DMS 273 (cell line): ENCODE measurements at regions not wholly inside any gene's neighbourhood (a gene's known extent, or its start where the extent isn't known, plus 50 kb on each side); places are given as distances from the start of the nearest gene placed in this dataset.
"Not testable (repeated sequence)": the region's sequence is repeated elsewhere in the genome, so short reads cannot be mapped to it uniquely, and the experiment has no call there.

ENCODE experiments used
- DNase-seq: peaks from one replicate; lab custom pipeline; 2025; ENCODE audit not compliant: unreplicated experiment; lab: John Stamatoyannopoulos, UW

DNA sequence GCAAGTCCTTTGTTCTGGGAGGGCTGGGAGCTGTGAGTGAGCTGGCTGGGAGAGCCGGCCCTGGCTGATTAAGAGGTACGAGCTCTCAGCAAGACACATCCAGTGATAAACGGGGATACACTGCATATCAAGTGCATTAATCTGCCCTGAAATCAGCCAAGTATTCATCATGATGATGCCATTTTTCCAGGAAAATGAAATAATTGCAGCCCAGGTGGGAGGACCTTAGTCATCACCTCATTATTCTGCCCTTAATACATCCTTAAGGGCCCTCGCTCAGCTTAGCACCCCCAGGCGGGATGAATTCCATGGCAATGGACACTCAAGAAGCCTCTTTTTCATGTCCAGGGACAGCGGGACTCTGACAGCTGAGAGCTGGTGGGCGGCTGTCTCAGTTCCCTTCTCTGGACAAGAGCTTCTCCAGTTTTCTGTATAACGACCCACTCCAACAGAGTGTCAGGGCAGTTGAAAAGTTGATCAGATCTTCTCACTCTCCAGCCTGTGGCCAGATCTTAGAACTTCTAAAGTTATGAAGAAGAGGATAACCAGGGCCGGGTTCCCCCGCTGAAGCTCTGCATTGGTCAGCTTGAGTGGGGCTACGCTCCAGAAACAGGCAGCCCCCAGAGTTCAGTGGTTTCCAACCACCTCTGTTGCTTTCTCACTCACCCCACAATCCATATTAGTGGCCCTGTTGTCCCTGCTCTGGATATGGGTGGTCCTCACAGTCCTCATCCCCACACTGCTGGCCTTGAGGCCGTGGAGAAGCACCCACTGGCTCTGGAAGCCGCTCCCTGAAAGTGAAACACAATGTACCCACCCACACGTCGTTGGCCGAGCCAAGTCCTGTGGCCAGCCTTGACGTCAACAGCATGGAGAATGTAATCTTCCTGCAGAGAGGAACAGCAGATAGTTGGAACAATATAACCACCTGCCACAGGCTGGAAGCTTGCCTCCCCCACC lies 306.2 kb upstream of the DIO3 start:
- DNase-seq: no peak

DNA sequence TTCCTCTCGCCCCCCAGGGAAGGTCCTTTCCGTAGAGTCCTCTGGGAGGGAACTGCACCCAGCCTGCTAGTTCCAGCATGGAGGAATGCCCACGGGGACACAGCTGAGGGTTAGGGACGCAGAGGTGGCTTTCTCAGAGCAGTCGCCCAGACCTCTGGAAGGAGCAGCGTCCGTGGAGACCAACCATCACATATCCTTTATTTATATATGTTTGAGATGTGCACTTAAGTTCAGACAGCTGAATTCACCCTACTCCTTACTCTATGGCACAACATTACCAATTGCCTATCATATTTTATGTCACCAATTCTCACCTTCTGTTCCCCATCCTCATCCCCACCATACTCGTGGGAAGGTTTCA lies 305.6 kb upstream of the DIO3 start:
- no peak for DNase-seq

DNA sequence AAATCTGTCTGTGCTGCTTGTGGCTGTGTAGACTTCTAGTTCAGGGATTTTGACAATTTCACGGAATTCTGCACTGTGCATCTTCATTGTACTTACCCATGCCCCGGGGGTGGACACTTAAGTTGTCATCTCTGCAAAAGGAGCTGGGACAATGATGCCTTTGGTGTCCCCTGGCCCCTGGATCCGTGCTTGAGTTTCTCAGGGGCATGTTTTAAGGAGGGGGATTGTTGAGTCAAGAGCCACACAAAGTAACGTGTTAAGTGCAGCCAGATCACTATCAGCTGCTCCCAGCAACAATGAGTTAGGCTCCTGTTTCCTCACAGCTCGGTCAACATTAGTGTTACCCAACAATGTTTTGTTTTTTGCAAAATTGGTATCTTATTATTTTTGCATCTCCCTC lies 305.0 kb upstream of the DIO3 start:
- no peak for DNase-seq

DNA sequence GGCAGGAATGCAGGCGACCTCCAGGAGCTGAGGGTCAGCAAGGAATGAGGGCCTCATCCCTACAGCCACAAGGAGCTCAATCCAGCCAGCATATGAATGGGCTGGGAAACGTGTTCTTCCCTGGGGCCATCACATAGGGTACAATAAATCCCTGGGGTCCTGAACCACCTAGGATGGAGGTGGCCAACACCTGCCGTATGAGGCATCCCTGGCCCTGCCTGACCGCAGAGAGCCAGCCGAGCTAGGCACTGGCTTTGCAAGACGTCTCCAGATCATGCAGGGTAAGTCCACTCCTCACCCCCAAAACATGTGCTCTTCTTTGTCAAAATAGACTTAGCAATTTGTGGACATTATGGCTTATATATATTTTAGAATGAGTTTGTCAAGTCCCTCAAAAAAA lies 303.7 kb upstream of the DIO3 start:
- DNase-seq: no peak

DNA sequence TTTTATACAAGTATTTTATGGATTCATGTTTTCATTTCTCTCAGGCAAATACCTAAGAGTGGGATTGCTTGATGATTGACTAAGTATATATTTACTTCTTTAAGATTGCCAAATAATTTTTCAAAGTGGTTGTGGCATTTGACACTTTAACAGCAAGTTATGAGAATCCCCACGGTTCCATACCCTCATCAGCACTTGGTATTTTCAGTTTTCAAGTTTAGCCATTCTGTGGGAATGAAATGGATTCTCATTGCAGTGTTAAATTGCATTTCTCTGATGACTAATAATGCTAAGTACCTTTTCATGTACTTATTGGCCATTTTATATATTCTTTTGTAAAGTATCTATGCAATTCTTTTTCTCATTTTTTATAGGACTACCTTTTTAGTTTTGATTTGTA lies 301.5 kb upstream of the DIO3 start:
- DNase-seq: no peak

DNA sequence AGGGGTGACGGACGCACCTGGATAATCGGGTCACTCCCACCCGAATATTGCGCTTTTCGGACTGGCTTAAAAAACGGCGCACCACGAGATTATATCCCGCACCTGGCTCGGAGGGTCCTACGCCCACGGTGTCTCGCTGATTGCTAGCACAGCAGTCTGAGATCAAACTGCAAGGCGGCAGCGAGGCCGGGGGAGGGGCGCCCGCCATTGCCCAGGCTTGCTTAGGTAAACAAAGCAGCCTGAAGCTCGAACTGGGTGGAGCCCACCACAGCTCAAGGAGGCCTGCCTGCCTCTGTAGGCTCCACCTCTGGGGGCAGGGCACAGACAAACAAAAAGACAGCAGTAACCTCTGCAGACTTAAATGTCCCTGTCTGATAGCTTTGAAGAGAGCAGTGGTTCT lies 294.9 kb upstream of the DIO3 start:
- DNase-seq: not testable (repeated sequence)

DNA sequence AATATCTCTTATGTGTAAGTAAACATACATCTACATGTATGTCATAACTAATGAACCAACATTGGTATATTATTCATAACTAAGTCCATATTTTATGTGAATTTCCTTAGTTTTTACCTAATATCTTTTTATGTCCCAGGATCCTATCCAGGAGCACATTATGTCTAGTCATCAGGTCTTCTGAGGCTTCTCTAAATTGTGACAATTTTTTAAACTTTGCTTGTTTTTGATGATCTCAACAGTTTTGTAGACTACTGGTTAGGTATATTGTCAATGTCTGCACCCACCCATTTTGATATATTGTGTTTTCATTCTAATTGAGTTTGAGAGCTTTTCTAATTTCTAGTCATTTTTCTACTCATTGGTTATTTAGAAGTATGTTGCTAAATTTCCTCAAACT lies 288.2 kb upstream of the DIO3 start:
- DNase-seq: no peak

DNA sequence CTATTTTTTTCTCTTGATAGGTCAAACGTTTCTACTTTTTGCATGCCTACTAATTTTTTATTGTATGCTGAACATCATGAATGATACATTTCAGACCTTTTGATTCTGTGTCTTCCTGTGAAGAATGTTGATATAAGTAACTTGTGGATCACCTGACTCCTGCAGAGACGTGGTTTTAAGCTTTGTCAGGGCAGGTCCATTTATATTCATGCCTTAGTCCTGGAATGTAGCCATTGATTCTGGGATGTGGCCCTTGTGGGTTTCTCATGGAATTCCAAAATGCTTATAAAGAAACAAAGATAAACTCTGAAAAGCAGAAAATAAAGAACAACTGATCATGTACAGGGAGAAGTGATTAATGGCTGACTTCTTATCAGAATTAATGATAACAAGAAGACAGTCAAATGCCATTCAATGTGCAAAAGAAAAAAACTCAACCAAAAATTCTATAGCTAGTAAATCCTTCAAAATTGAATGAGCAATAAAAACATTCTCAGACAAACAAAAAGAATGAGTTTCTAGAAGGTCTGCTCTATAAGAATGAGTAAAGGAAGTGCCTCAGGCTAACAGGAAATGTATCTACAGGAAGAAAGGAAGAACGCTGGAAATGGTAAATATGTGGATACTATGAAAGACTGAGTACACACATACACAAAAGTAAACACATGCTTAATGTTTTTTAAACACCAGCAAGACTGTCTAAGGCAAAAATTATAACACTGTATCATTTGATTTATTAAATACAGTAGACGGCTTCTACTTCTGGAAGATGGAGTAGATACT lies 284.8 kb upstream of the DIO3 start:
- DNase-seq: no peak

DNA sequence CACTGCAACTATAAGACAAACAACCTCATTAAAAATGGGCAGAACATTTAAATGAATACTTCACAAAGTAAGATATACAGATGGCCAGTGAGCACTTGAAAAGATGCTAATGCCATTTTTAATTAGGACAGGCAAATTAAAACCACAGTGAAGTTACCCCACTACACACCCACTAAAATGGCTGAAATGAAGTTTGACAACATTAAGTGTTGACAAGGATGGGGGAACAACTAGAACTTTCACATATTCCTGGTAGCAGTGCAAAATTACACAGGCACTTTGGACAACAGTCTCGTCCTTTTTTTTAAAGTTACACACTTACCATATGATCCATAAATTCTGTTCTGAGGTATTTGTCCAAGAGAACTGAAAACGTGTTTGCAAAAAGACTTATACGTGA lies 278.9 kb upstream of the DIO3 start:
- DNase-seq: no peak

DNA sequence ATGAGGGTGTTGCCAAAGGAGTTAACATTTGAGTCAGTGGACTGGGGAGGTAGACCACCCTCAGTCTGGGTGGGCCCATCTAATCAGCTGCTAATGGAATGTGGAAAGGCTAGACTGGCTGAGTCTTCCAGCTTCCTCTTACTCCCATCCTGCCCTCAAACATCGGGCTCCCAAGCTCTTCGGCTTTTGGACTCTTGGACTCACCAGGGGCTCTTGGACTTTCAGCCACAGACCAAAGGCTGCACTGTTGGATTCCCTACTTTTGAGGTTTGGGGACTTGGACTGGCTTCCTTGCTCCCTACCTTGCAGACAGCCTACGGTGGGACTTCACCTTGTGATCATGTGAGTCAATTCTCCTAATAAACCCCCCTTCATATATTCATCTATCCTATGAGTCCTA lies 276.6 kb upstream of the DIO3 start:
- no peak for DNase-seq

DNA sequence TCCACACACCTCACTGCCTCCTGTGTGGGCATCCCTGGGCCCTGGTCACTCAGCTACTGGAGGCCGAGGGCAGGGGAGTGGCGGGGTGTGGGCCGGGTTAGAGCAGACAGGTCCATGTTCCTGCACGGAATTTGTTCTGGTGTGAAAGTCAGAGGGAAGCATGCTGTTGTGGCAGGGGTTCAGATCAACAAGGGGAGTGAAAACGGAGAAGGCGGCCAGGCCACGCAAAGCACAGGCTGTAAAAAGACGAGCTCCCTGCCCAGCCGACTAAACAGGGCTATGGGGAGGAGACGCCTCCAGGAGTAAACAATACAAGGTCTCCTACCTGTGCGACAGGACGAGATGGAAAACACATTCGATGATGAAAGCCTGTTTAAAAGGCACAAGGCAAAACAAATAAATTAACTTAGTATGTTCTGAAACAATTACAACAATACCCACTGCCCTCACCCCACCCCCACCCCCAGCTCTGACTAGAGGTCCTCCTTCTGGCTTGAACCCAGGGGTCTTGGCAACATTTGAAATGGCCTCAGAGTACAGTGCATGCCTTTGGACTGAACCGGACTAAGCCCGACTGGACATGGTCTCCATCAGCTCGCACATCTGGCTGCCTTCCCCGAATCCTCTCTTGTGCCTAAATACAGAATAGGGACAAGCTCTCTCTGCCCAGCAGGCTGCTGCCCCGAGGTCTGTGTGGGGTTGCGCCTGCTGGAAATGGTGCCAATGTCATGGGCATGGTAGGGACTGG lies 274.9 kb upstream of the DIO3 start:
- no peak for DNase-seq

DNA sequence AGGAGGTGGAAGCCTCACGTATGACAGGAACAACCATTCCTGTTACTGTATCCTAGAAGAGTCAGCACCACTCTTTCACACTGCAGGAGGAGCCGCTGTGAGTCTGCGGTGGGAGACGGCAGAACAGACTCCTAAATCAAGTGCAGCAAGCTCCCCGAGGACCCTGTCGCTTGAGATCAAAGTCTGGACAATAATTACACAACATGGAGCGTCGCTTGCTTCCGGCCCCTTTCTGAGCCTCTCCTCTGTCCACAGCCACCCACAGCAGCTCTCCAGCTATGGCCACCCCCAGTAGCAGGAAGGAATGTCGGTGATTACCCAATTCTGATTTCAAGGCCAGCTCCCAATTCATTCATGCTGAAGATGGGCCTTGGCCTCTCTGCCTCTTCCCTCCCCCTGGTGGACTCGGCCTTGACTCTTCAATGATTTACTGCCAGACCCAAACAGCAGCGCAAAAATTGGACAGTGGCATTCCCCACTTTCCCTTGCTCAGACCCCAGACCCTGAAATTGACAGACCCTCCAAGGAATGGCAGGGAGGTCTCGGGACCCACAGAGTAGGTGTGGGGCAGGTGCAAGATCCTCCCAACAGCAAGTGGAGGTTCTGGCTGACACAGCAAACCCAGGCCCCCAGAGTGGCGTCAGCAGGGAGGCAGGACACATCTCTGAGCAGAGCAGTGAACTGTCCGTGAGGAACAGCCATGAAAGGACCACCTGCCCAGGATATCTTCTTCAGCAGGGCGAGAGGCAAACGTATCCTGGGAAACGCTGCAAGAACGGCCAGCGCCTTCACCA lies 272.7 kb upstream of the DIO3 start:
- DNase-seq: no peak

DNA sequence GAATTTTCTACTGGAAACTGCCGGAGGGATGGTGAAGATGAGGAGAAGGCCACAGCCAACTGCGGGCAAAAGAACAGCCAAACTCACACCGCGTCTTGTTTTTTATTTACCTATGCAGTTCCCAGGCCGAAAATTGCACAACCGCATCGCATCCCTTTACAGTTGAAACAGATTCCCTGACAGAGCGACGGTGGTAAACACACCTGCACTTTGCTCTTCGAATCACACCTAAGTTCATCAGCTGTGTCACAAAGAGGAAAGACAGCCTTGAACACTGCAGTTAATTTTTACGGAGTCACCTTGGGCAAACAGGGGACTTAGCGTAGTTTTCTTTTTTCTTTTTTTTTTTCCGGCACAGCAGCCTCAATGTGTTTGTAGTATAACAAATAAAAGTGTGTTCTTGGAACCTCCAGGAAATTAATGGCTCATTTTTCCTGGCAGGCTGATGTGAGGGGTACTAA lies 272.0 kb upstream of the DIO3 start:
- no peak for DNase-seq

DNA sequence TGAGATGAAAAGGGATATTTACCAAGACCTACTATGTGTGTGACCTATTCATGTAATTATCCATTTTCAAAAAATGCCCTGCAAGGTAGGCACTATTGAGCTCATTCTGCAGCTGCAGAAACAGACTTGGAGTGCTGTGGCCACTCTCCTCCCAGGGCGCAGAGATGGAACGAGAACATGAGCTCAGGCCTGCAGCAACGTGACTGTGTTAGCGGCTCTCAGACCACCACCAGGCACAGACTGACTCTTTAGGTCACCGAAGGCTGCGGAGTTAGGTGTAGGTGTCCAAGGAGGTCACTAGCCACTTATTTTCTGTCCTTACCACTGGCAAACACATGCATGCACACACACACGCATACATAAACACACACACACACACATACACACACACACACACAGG lies 271.4 kb upstream of the DIO3 start:
- DNase-seq: no peak

DNA sequence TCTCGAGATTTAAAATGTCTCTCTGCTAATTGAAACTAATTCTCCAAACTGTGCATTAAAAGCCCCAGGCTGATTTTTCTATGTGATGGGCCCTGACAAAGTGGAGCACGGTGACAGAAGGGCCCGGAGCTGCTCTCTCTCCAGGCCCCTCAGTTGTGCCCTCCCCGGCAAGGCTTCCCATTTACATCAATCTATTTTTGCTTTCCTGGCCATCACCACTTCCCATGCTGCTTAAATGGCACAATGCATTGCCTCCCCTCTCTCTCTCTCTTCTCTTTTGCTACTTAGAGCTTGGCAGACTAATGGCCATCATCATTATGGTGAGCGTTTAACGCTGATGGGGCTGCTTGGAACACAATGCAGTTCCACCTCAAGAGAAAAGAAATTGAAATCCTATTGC lies 270.7 kb upstream of the DIO3 start:
- DNase-seq: no peak

DNA sequence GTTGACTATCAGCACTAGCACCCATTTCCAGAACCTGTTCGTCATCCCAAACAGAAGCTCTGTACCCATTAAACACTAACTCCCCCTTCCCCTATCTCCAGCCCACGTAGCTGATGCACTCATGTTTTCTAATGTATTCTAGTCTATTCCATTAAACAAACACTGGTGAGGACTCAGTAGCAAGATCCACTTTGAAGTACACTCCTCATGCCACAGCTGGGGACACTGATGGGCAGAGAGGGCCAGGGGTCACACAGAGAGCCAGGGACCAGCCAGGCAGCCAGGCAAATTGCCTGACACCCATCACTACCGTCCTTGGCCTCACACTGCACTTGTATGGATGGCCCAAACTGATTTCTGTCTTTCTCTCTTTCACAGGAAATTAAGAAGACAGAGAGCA lies 269.9 kb upstream of the DIO3 start:
- DNase-seq: no peak

DNA sequence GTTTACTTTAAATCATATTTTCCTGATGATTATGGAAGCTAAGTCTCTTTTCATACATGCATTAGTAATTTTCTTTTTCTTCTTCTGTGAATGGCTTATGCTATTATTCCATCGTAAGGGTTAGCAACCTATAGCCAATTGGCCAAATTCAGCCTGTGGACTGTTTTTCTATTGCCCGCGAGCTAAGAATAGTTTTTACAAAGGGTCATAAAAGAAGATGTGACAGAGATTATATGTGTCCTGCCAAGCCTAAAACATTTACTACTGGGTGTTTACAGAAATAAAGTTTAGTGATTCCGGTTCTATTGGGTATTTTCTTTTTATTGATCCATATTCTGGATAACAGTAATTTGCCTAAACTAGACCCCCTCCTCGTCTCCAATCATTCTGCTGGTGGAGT lies 268.8 kb upstream of the DIO3 start:
- DNase-seq: no peak

DNA sequence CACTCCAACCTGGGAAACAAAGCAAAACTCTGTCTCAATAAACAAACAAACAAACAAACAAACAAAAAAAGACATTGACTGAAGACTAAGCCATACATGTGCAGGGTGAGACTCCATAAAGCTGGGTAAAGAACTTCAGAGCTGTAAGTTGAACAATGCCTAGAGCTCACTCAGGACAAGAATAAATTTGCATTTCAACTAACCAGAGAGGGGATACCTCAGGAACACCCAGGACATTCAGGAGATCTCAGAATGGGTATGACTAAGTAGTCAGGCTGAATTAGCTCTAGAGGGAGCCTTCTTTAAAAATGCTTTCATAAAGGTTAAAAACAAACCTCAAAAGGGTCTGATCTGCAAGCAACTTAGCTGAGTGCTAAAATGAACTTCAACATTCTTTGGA lies 267.7 kb upstream of the DIO3 start:
- no peak for DNase-seq

DNA sequence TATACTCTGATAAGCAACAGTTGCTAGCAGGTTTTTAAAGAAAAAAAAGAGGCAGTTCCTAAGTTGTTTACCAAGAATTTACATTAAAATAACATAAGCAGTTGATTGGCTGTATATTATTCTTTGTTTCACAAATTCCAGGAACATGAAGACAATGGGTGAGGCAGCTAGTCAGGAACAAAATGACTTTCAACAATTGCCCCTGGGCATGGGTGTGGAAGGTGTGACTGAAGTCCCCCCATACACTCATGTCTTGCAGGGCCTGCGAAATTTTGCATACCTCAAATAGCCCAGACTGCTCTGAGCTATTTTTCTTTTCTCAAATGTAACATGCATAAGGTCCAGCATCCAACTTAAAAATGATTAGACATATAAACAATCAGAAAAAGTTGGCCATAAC lies 267.2 kb upstream of the DIO3 start:
- no peak for DNase-seq

DNA sequence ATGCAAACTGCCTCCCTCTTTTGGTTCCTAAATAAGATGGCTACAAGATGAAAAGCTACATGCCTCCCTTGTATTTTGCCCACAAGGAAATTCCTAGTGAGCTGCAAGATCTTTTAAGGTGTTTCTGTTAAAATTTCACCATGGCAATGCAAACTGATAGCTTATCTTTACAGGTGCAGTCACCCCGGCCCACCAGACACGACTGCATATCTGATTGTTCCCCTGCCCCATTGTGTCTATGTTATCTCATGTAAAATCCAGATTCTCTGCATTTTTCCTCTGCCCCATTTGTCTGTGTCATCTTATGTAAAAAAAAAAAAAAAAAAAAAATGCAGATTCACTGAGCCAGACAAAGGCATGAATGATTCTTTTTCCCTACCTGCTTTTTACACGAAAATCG lies 261.5 kb upstream of the DIO3 start:
- not testable (repeated sequence) for DNase-seq

DNA sequence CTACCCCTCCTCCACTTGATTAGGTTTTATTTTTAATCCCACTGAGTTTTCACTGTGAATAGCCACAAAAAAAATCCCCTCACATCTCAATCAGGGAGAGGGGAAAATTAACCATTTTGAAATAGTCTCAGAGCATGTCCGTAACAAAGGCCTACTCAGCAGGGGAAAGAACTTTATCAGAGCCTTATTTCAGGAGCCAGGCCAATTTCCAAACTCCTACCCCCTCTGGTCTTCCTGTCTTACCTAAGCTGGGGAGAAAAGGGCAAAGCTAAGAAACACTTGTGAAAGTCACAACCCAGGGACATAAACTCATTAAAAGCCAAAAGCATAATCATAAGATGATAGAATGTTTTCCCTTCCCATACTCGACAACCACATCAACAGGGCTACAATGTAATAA lies 260.3 kb upstream of the DIO3 start:
- no peak for DNase-seq
